Panc1 (cell line): ENCODE measurements at regions not wholly inside any gene's neighbourhood (a gene's known extent, or its start where the extent isn't known, plus 50 kb on each side); places are given as distances from the start of the nearest gene placed in this dataset.

Experiments used
- ATAC-seq: fragments of 200-7000 bp; cut with Tn5 transposase; 2 replicates; pipeline ENCODE4 v1.9.1; 2020; ENCODE audit warnings: mild to moderate bottlenecking, moderate library complexity
- BruUV-seq: library from RNA; stranded (reverse); fragments of 400-500 nt; replicated peaks from 2 replicates; lab custom pipeline; 2021; lab: Mats Ljungman, UMichigan
- CTCF ChIA-PET: fragments of 300-600 bp; sonication (Branson Sonifier 250); formaldehyde crosslinking; loops from one replicate; lab custom pipeline; 2022; ENCODE audit warnings: antibody characterized with exemption; lab: Charles Lee
- POLR2A ChIA-PET: fragments of 300-600 bp; sonication (Branson Sonifier 250); formaldehyde crosslinking; loops from one replicate; lab custom pipeline; 2022; ENCODE audit warnings: antibody characterized with exemption; lab: Charles Lee
- DNase-seq: peaks from one replicate; pipeline ENCODE4 v3.0.0-alpha.2; 2010; ENCODE audit warnings: low read depth, low spot score
- H3K27ac ChIP-seq: 2 replicates; pipeline ENCODE4 v1.5.1; 2011; ENCODE audit warnings: mild to moderate bottlenecking, low read length, inconsistent platforms
- H3K27me3 ChIP-seq: fragments of 200-500 bp; sonication (Bioruptor generic); 2 replicates; pipeline ENCODE4 v1.6.0; 2014; ENCODE audit warnings: low read length, inconsistent platforms; ENCODE audit not compliant: control insufficient read depth, insufficient read depth
- H3K36me3 ChIP-seq: fragments of 200-500 bp; sonication (Bioruptor generic); 2 replicates; pipeline ENCODE4 v1.5.1; 2014; ENCODE audit warnings: inconsistent platforms, mild to moderate bottlenecking, low read length, moderate library complexity; ENCODE audit not compliant: control insufficient read depth, insufficient read depth
- H3K4me1 ChIP-seq: 2 replicates; pipeline ENCODE4 v1.5.1; 2011; ENCODE audit warnings: inconsistent platforms, mild to moderate bottlenecking, low read length, moderate library complexity; ENCODE audit not compliant: control insufficient read depth, insufficient read depth
- H3K4me3 ChIP-seq, 2 experiments: 2 replicates each; pipeline ENCODE4 v1.5.1; 2011 to 2012; ENCODE audit warnings: low read depth in 2 of 2, low read length in 2 of 2, mild to moderate bottlenecking in 2 of 2, inconsistent platforms in 1 of 2, moderate library complexity in 1 of 2
- H3K9me3 ChIP-seq: fragments of 200-500 bp; sonication (Bioruptor generic); 2 replicates; pipeline ENCODE4 v1.5.1; 2014; ENCODE audit warnings: low read depth, mild to moderate bottlenecking, inconsistent platforms, low read length, moderate library complexity; ENCODE audit not compliant: control insufficient read depth, insufficient read depth
- CTCF ChIP-seq: fragments of 450-650 bp; IDR thresholded peaks from 2 replicates; pipeline ENCODE4 v1.5.1; 2017; ENCODE audit warnings: mild to moderate bottlenecking
- POLR2AphosphoS5 ChIP-seq: IDR thresholded peaks from 2 replicates; pipeline ENCODE4 v1.6.1; 2012; ENCODE audit warnings: mild to moderate bottlenecking, low read depth, low read length, moderate library complexity
- REST ChIP-seq, 2 experiments: IDR thresholded peaks; 2 replicates each; pipeline ENCODE4 v1.6.1; 2011 to 2012; ENCODE audit warnings: low read depth in 2 of 2, control low read depth in 1 of 2, low read length in 1 of 2, mild to moderate bottlenecking in 1 of 2, moderate library complexity in 1 of 2; ENCODE audit not compliant: insufficient read depth in 1 of 2
- SIN3A ChIP-seq: IDR thresholded peaks from 2 replicates; pipeline ENCODE4 v1.6.1; 2012; ENCODE audit warnings: low read depth, mild to moderate bottlenecking, low read length, moderate library complexity, borderline replicate concordance; ENCODE audit not compliant: insufficient read depth
- TCF7L2 ChIP-seq: IDR thresholded peaks from 2 replicates; pipeline ENCODE4 v1.6.1; 2011; ENCODE audit warnings: mild to moderate bottlenecking, low read depth, low read length, inconsistent platforms
- in situ Hi-C: cut with HindIII; loops from 2 replicates; pipeline ENCODE4 v1.10.0; 2016; ENCODE audit warnings: low sequenced_read_pairs, low pct_unique_long_range_greater_than_20kb
- intact Hi-C: fragments of 100-400 bp; cut with micrococcal nuclease; formaldehyde crosslinking; loops from one replicate; pipeline ENCODE4 v1.10.0; 2022; ENCODE audit not compliant: unreplicated experiment

GRCh38 chr3:105923140-105923539 is 54.3 kb upstream of the CBLB start:
- POLR2A ChIA-PET = no interaction called here
- CTCF ChIA-PET = no interaction called here
- H3K9me3 ChIP-seq = no peaks in the 10 kb centered on the region
- in situ Hi-C loops = no loop called here
- no TSS peak for BruUV-seq
- H3K4me3 ChIP-seq = no peak overlapping the region
- no peaks in the 10 kb centered on the region for H3K4me1 ChIP-seq
- TF ChIP-seq REST (IDR thresholded peaks at IDR 0.05; ENCODE audit: insufficient read depth in 1 of 2, low read depth in 2 of 2, low read length in 1 of 2) = no peak
- no peak for TF ChIP-seq TCF7L2
- TF ChIP-seq CTCF = no peak
- no peak for TF ChIP-seq SIN3A
- no peak for TF ChIP-seq POLR2AphosphoS5
- no peaks in the 10 kb centered on the region for H3K27me3 ChIP-seq
- intact Hi-C loops = no loop called here
- ATAC-seq = no peak
- DNase-seq = no peak
- H3K36me3 ChIP-seq = no peaks in the 10 kb centered on the region
- H3K27ac ChIP-seq = no peak overlapping the region

- DNase-seq = no peak
- in situ Hi-C loops (no loop called here), intact Hi-C loops (no loop called here)
- Histone ChIP-seq H3K27me3 (no peaks in the 10 kb centered on the region), H3K4me3 (no peak overlapping the region), H3K27ac (no peak overlapping the region), H3K9me3 (no peaks in the 10 kb centered on the region), H3K4me1 (no peaks in the 10 kb centered on the region), H3K36me3 (no peaks in the 10 kb centered on the region)
- BruUV-seq = no TSS peak
- POLR2A ChIA-PET = no interaction called here
- ATAC-seq = no peak
- CTCF ChIA-PET = no interaction called here
- no peak for TF ChIP-seq SIN3A
- no peak for TF ChIP-seq TCF7L2
- no peak for TF ChIP-seq REST (IDR thresholded peaks at IDR 0.05; ENCODE audit: insufficient read depth in 1 of 2, low read depth in 2 of 2, low read length in 1 of 2)
- TF ChIP-seq CTCF = no peak
- no peak for TF ChIP-seq POLR2AphosphoS5
Measured at GRCh38 chr3:105927741-105928140, 58.9 kb upstream of the CBLB start.
